ENCODE measurements at regions not wholly inside any gene's neighbourhood (a gene's known extent, or its start where the extent isn't known, plus 50 kb on each side); places are given as distances from the start of the nearest gene placed in this dataset.
A peak's percentile ranks its signal among the peaks of the same experiment; 100 is the strongest.
"Not testable (repeated sequence)": the region's sequence is repeated elsewhere in the genome, so short reads cannot be mapped to it uniquely, and the experiment has no call there.

GRCh38 chr13:91233291-91233690 is 114.2 kb upstream of the MIR17HG start:
- DNase-seq: no peak

- DNase-seq: no peak
Observed at GRCh38 chr13:91236182-91236581, 111.3 kb upstream of the MIR17HG start.

DNA sequence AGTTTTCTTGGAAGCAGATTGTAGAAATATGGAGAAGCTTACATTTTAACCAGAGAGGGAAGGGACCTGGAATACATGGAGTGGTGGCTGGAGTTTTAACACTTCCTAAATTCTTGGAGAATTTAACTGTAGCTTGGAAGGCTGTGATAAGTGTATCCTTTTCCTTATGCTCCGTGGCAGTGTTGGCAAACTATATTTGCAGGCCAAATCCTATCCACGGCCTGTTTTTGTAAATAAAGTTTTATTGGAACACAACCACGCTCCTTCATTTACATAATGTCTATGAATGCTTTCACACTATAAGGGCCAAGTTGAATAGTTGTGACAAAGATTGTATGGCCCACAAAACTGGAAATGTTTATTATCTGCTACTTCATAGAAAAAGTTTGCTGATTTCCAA is 110.6 kb upstream of the MIR17HG start:
- no peak for DNase-seq

GRCh38 chr13:91238036-91238435 is 109.5 kb upstream of the MIR17HG start:
- DNase-seq: no peak

DNA sequence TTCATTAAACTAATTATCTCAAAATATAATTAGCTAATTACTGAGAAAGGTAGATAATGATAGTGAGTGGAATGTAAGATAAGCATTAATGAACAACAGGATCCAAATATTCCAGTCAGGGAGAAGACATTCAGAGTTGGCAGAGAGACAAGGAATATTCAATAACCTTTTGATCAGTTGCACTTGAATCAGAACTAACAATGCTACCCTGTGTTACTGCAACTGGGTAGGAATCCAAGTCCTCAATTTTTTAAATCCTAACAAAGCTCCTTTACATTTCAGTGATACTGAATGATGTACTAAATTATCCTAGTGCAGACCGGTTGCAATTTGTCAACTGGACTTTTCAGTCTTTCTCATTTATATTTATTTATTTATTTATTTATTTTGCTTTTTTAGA is 107.1 kb upstream of the MIR17HG start:
- no peak for DNase-seq

GRCh38 chr13:91241221-91241933 is 106.1 kb upstream of the MIR17HG start:
- no peak for DNase-seq

- no peak for DNase-seq
Observed at GRCh38 chr13:91242652-91243051, 104.8 kb upstream of the MIR17HG start.

DNA sequence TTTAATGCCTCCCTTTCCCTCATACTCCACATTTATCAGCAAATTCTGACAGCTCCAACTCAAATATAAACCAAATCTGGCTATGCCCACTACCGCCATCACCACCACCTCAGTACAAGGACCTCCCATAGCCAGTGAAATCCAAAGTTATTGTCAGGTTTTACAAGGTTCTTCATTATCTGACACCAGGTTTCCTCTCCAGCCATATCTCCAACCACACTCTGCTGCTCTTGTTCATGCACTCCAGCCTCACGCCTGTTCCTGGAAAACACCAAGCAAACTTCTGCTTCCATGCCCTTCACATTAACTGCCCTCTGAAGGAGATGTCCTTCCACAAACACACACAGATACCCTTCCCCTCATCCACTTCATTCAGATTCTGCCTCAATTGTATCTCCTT is 102.2 kb upstream of the MIR17HG start:
- no peak for DNase-seq

- no peak for DNase-seq
Observed at GRCh38 chr13:91247768-91248167, 99.7 kb upstream of the MIR17HG start.

GRCh38 chr13:91248249-91248648 is 99.2 kb upstream of the MIR17HG start:
- DNase-seq: no peak

GRCh38 chr13:91249370-91249769 is 98.1 kb upstream of the MIR17HG start:
- DNase-seq: no peak

DNA sequence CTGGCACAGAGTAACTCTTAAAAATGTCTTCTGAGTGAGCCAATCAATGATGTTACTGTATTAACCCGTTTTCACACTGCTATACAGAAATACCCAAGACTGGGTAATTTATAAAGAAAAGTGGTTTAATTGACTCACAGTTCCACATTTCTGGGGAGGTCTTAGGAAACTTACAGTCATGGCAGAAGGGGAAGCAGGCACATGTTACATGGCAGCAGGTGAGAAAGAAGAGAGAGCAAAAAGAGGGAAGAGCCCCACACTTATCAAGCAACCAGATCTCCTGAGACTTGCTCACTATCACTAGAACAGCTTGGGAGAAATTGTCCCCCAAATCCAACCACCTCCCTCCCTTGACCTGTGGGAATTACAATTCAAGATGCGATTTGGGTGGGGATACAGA is 97.6 kb upstream of the MIR17HG start:
- DNase-seq: no peak

DNA sequence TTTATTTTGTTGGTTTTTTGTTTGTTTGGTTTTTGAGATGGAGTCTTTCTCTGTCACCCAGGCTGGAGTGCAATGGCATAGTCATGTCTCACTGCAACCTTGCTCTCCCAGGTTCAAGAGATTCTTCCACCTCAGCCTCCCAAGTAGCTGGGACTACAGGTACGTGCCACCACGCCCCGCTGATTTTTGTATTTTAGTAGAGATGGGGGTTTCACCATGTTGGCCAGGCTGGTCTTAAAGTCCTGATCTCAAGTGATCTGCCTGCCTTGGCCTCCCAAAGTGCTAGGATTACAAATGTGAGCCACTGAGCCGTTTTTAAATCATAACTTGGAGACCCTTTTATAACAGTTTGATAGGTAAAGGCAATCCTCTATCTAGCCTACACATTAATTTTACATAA is 95.9 kb upstream of the MIR17HG start:
- DNase-seq: not testable (repeated sequence)

DNA sequence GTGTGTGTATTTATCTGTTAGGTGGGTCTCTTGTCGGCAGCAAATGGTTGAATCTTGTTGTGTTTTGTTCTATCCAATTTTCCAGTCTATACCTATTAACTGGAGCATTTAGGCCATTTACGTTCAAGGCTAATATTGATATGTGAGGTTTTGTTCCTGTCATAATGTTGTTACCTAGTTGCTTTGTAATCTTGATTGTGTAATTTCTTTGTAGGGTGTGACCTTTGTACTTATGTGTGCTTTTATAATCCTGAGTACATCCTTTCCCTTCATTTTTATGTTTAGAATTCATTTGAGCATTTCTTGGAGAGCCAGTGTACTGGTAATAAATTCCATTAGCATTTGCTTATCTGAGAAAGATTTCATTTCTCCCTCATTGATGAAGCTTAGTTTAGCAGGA is 83.0 kb upstream of the MIR17HG start:
- DNase-seq: no peak

DNA sequence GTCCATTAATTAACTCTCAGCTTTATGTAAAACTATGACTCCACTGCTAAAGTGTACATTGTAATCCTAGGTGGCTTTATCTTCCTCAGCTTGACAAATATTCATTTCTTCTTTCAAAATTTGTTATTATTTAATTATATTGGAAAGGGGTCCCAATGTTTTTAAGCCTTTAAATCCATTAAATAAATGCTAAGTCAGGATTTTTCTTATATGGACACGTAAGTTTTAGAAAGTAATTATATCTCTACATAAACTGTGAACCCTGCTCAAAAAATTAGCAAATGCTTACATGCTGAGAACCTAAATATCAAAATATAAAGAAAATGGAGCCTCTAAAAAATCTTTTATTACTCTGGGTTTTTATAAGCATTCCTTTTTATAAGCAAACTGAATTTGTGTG is 78.2 kb upstream of the MIR17HG start:
- no peak for DNase-seq

DNA sequence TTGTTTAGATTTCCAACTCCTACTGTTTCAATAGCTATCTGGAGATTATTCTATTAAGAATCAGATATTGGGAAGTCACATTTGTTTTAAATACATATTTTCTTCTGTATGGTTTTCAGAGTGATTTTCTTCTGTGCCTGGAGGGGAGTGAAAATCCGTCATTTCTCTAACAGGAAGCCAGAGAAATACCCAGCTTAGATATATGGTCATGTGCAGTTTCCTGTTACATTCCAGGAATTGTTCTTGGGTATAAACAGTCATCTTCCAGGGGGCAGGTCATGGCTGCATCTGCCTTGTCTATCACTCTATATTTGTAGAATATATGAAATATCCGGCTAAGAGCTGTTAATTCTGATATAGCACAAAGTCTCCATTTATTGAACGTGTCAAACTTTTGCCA is 77.5 kb upstream of the MIR17HG start:
- DNase-seq: peak; percentile 41

- DNase-seq: no peak
Observed at GRCh38 chr13:91272235-91272777, 75.2 kb upstream of the MIR17HG start.

- DNase-seq: no peak
Observed at GRCh38 chr13:91273675-91274074, 73.8 kb upstream of the MIR17HG start.

DNA sequence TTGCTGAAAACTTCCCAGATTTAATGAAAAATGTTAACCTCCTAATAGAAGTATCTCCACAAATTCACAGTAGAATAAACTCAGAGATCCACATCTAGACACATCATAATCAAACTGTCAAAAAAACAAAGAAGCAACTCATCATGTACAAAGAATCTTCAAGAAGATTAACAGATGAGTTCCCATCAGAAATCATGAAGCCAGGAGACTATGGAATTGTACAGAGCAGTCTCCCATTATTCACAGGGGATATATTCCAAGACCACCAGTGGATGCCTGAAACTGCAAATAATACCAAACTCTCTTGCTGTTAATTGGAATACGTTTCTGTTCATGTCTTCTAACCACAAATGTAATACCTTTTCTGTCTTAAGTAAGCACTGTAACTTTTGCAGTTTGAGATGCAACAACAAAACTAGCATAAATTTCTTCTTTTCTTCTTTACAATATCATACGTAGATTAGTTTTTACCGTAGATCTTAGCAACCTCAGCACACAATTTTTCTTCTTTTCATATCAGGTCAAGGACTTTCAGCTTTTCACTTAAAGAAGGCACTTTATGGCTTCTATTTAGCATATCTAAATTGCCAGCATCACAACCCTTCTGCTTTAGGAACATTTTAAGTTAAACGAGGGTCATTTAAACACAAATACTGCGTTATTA is 70.3 kb upstream of the MIR17HG start:
- no peak for DNase-seq

DNA sequence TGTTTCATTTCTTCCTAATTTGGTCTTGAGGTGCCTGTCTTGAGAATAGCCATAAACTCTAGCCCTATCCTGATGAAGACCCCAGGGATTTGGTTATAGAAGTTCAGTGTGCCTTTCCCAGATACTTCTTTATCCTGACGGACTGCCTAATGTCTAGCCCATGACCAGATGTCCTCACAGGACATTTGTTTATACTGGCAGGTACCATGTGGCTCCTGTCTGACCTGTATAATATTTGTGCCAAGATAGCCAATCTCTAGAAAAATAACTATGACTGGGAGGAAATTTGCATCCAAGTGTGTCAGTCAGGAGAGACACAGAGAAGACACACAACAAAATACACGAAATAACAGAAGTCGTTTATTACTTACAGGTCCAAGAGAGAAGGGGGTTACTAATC is 69.2 kb upstream of the MIR17HG start:
- DNase-seq: no peak

GRCh38 chr13:91278888-91279287 is 68.6 kb upstream of the MIR17HG start:
- DNase-seq: peak; percentile 43

- no peak for DNase-seq
Observed at GRCh38 chr13:91280801-91281200, 66.7 kb upstream of the MIR17HG start.

- no peak for DNase-seq
Observed at GRCh38 chr13:91284335-91284734, 63.2 kb upstream of the MIR17HG start.

DNA sequence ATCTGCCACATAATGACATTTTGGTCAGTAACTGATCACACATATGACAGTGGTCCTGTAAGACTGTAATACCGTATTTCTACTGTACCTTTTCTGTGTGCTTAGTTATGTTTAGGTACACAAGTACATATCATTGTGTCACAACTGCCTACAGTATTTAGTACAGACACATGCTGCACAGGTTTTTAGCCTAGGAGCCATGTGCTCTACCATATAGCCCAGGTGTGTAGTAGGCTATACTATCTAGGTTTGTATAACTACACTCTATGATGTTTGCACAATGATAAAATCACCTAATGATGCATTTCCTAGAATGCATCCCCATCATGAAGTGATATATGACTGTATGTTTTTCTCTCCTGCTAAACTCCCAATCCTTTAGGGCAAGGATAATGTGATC is 61.2 kb upstream of the MIR17HG start:
- DNase-seq: no peak

DNA sequence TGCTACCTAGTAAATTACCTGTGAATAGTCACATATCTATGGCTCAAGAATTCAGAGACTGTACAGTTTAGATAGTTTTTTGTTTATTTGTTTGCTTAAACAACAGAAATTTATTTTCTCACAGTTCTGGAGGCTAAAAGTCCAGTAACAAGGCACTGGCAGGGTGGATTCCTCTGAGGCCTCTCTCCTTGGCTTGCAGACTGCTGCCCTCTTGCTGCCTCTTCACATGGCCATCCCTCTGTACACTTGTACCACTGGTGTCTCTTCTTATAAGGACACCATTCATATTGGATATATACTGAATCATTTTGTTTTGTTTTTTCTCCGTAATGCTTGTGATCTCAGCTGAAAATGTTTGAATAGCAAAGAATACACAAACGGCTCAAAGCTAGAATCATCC is 56.4 kb upstream of the MIR17HG start:
- DNase-seq: no peak

All from GF-D8 (cell line).